Retina (tissue), 1 donor: ENCODE measurements at regions not wholly inside any gene's neighbourhood (a gene's known extent, or its start where the extent isn't known, plus 50 kb on each side); places are given as distances from the start of the nearest gene placed in this dataset.
"Not testable (repeated sequence)": the region's sequence is repeated elsewhere in the genome, so short reads cannot be mapped to it uniquely, and the experiment has no call there.

Source experiments
- DNase-seq: peaks from one replicate; pipeline ENCODE4 v3.0.0-alpha.2; 2016

DNA sequence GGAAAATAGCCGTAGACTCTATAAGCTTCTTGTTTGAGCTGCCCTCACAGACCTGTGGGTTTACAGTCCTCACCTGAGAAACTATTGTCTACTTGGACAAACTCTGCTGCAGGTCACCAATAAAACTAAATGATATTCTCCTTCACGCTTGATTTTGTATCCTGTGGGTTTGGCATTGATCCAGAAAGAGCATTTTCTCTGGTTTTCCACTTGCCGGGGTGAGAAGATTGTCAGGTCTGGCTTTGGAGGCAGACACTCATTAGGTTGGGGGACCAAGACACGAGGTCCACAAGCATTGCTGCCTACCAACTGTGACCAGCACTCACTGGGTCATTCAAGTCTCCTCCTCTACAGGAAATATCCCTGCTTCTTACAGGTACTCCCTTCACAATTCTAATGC, 68.5 kb downstream of the CDC14C start:
- no peak for DNase-seq

DNA sequence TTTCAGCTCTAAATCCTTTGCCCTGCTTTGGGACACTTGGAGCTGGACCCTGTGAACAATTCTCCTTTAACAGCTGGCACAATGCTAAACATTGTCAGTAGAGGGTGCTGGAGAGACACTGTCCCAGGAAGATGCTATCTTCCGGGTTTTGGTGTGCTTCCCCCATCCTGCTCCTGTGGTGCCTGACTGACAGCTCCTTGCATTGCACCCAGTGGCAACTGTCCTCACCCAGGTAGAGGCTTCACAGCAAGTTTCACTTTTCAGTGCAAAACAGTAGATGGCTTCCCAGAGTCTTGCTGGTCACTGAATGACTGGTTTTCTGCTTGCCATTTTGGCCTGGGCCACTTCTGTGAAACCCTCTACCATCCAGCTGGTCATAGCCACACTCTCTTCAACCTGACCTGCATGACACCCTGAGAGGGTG, 77.3 kb downstream of the CDC14C start:
- DNase-seq: peak; percentile 68

GRCh38 chr7:49010717-49011116, 86.4 kb downstream of the CDC14C start:
- no peak for DNase-seq

DNA sequence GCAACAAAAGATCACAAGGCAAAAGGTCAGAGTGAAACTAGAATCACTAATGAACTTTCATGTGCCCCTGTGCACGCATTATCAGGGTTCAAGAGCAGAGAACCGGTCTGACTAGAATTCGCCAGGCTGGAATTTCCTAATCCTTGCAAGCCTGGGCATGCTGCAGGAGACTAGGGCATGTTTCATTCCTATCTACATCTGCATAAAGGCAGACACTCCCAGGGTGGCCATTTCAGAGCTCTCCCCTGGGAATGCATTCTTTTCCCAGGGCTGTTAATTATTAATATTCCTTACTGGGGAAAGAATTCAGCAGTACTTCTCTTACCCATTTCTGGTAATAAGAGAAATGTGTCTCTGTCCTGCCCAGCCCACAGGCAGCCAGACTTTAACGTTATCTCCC, 90.5 kb downstream of the CDC14C start:
- DNase-seq: no peak

DNA sequence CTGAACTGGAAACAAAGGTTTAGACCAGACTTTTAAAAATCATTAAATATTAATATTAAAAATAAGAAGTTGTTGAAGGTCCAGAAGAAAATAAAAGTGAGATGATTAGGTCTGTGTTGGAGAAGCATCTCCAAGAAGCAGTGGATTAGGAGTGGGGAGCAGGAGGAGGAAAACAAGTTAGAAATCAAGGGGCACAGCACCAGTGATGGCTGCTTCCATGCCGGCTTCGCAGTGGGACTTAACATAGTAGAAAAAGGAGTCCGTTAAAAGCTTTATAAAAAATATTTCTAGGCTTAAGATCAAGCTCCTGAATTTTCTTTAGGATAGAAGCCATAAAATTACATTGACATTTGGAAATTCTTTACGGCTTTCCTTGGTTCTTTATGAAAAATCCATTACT, 95.8 kb downstream of the CDC14C start:
- no peak for DNase-seq

DNA sequence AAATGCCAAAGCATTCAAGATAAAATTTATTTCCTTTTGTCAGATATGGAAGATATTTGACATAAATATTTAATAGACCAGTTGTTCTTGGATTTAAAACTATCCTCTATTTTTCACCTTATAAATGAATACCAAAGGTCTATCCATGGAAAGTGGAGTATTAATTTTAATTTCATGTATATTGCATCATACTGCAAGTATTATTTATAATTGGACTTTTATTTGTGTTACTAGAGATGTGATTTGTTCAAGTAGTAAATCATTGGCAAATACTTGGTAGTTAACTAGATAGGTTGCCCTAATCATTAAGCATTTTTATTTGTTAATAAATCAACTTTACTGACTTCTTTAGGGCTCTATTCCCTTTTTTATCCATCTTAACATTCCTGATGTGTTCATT, 98.1 kb downstream of the CDC14C start:
- no peak for DNase-seq

DNA sequence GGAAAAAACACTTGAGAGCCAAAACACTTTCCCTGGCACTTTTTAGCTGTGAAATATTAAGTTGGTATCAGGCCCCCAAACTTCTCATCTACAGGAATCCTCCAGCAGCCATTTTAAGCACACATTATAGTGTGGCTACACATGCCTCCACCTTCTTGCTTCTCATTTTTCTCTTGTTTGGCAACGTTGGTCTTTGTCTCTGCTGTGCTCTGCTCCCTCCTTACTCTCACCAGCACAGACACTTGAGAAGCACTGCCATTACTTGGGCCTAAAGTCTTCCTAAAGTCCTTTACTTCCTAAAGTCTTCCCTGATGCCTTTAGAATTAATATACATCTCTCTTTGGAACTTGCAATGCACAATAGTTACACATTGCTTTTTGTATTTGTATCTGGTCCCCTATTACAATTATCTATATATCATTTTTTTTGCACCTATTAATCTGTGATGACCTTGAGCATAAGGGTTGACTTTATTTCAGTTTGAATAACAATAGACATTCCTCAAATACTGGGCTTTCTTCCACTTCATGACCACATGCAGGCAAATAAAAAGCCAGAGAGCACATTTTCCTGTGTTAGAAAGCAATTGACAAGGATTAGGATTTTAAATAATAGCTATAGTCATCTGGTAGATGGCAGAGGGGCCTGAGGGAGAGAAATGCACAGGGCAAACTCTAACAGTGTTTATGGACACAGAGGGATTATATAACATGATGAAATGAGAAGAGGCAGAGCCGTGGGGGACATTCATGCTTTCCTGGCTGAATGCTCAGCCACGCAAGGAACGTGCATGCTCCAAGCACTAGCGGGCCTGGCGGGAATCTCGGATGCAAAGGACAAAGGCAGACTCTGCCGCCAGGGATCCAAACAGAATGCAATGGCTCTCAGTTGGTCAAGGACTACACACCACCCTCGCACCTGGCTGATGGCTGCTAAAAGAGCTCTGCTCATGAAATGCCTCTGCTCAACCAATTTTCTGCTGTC, 99.3 kb downstream of the CDC14C start:
- peak; percentile 72 for DNase-seq

- DNase-seq: no peak
These were observed 105.9 kb downstream of the CDC14C start for GRCh38 chr7:49030221-49030620.

DNA sequence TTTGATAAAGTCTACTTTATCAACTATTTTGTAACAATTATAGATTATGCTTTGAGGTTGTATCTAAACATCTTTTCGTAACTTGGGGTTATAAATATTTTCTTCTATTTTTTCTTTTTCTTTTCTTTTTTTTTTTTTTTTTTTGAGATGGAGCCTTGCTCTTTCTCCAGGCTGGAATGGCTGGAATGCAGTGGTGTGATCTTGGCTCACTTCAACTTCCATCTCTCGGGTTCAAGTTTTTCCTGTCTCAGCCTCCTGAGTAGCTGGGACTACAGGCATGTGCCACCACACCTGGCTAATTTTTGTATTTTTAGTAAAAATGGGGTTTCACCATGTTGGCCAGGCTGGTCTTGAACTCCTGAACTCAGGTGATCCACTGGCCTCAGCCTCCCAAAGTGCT, 108.8 kb downstream of the CDC14C start:
- not testable (repeated sequence) for DNase-seq

- DNase-seq: no peak
These were observed 113.2 kb downstream of the CDC14C start for GRCh38 chr7:49037346-49038210.

DNA sequence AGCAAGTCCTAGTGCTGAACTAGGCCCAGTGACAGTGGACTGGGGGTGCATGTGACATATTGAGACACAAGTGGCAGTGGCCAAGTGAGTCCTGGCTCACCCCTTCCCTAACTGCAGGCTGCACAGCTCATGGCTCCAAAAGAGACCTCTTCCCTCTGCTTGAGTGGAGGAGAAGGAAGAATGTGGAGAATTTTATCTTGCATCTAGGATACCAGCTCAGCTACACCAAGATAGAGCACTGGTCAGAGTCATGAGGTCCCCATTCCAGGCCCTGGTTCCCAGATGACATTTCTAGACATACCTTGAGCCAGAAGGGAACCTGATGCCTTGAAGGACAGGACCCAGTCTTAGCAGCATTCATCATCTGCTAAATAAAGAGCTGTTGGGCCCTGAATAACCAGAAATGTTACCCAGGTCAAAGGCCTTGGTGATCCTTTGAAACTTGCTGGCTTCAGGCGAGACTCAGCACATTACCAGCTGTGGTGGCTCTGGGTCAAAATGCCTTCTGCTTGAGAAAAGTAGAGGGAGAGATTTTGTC, 114.5 kb downstream of the CDC14C start:
- DNase-seq: no peak

DNA sequence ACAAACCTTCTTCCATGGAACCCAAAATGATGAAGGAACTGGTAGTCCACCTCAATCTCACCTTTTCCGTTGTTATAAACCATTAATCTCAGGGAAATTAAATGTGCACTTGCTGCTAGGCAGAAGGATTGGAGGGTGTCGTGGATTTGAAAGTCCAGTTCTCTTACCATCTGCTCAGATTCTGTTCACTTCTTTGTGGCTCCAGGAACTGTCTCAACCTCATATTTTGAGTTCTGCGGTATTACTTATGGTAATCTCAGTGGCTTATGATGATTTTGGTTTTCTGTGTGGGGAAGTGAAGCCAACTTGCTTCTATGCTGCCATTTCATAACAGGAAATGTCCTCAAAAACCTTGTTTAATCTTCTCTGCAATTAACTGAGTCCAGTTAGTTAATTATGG, 136.4 kb downstream of the CDC14C start:
- DNase-seq: no peak

GRCh38 chr7:49074538-49074937, 150.2 kb downstream of the CDC14C start:
- DNase-seq: no peak

GRCh38 chr7:49080896-49081475, 156.6 kb downstream of the CDC14C start:
- DNase-seq: no peak

DNA sequence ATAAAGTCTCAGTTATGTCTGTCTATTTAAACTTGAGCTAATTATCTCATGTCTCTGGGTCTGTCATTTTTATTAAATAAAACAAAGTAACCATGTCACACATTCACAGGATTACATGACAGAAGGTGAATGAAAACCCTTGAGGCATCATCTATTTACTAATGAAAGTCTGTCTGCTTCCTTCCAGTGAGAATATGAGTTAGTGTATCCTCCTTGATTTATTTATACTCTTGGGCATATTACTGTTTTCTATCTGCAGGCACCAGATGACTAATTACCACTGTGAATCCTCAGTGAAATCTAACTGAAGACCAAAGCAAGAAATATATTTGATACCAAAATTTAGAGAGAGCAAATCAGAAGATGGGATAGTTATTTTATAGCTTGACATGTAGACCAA, 163.7 kb downstream of the CDC14C start:
- DNase-seq: no peak

GRCh38 chr7:49089717-49090116, 165.4 kb downstream of the CDC14C start:
- DNase-seq: no peak

DNA sequence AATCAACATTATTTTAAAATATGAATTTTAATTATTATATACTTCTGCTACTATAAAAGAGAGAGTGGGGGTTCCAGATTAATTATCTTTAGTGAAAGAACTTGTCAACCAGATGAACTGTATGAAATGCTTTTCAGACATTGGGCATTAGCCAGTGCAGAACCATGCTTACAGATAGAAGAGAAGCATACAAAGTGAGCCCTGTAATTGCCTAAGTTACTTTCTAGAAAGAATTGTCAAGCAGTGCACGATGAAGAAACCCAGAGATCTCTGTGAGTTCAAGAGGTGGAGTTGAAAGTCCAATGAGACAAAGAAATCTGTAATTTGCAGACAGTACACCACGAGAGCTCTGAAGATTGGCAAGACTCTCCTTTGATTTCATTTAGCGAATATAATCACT, 166.7 kb downstream of the CDC14C start:
- DNase-seq: no peak

DNA sequence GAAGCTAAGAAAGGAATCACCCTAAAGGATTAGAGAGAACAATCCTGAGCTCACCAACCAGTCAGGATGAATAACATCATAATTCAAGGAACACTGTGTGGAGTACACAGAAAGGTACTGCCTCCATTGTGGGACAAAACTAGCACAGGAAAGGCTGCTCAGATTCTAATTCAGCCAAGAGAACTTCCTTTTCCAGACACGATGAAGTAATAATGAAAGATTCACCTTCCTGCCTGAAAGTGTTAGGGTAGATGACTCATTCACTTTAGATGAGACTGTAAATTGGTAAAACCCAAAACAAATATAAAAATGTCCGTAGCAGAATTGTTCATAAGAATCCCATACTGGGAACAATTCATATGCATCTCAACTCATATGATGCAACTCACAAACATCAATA, 167.2 kb downstream of the CDC14C start:
- DNase-seq: no peak

DNA sequence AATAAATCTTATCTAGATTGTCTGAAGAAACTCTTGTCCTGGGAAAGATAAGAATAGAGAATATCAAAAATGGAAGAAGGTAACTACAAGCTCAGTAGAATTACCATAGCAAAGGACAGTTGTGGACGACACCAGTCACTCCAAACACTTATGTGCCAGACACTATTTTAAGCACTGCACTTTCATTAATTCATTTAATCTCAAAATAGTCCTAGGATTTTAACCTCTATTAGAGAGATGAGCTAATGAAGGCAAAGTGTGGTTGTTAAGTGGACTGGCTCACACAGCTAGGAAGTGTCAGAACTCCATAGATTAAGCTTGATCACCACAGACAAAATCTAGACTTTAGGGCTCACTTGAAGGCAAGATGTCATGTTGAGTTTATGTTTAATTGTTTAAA, 168.9 kb downstream of the CDC14C start:
- no peak for DNase-seq

- DNase-seq: no peak
These were observed 170.5 kb downstream of the CDC14C start for GRCh38 chr7:49094866-49095265.

- no peak for DNase-seq
These were observed 175.4 kb downstream of the CDC14C start for GRCh38 chr7:49099587-49100326.
